K562 (cell line): ENCODE measurements at regions not wholly inside any gene's neighbourhood (a gene's known extent, or its start where the extent isn't known, plus 50 kb on each side); places are given as distances from the start of the nearest gene placed in this dataset.

Experiments used
- CTCF ChIP-seq, 3 experiments: IDR thresholded peaks in 2 of 3; conservative IDR thresholded peaks in 1 of 3; 2 replicates each; pipeline ENCODE4 v1.5.1; 2011 to 2012; ENCODE audit warnings: low read length in 3 of 3, mild to moderate bottlenecking in 3 of 3, control low read depth in 2 of 3, improper control_type of control experiment in 1 of 3, inconsistent platforms in 1 of 3, low read depth in 1 of 3, mixed read lengths in 1 of 3, moderate library complexity in 1 of 3; ENCODE audit not compliant: insufficient read depth in 2 of 3
- FOXM1 ChIP-seq, 2 experiments: fragments of 450-650 bp in 1 of 2; sonication (generic) in 1 of 2; formaldehyde crosslinking in 1 of 2; IDR thresholded peaks; 2 replicates each; pipeline versions ENCODE4 v1.6.1 to v1.9.0; 2017 to 2022; ENCODE audit warnings: low read depth in 2 of 2, mild to moderate bottlenecking in 2 of 2, missing genetic modification reagents in 1 of 2, moderate library complexity in 1 of 2
- MAX ChIP-seq: sonication (generic); formaldehyde crosslinking; IDR thresholded peaks from 2 replicates; pipeline ENCODE4 v1.9.0; 2022; ENCODE audit warnings: mild to moderate bottlenecking, missing genetic modification reagents
- PHB2 ChIP-seq: fragments of 450-650 bp; IDR thresholded peaks from 2 replicates; pipeline ENCODE4 v1.6.1; 2017; ENCODE audit warnings: low read depth
- RB1 ChIP-seq: fragments of 450-650 bp; IDR thresholded peaks from 2 replicates; pipeline ENCODE4 v1.6.1; 2017; ENCODE audit warnings: low read depth, mild to moderate bottlenecking
- TCF7L2 ChIP-seq: fragments of 150-350 bp; IDR thresholded peaks from 2 replicates; pipeline ENCODE4 v1.6.1; 2016; ENCODE audit warnings: low read depth, mild to moderate bottlenecking, low read length, moderate library complexity
- ZBTB11 ChIP-seq, 3 experiments: fragments of 200-800 bp in 1 of 3; fragments of 250-450 bp in 1 of 3; fragments of 450-650 bp in 1 of 3; sonication (Bioruptor Pico) in 1 of 3; sonication (Bioruptor generic) in 1 of 3; formaldehyde crosslinking in 1 of 3; IDR thresholded peaks; 2 replicates each; pipeline versions ENCODE4 v1.6.1 to v1.8.0; 2016 to 2022; ENCODE audit warnings: mild to moderate bottlenecking in 2 of 3, missing genetic modification characterization in 2 of 3, missing compliant biosample characterization in 1 of 3, moderate library complexity in 1 of 3

DNA sequence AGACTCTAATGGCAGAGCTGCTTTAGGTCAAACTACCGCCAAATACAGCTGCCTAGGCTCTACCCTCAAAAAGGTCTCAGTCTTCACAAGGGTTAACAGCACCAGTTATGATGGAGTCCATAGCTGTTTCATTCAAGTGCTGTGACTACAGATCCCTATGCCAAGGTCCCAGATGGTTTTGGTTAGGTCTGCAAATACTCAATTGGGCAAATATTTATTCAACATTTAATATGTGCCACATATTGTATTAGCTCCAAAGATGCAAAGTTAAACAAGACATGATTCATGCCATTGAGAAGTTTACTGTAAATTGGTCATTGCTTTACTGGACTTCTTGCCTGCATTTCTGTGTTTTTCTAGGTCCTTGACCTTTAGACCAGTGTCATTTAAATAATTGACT lies 55.8 kb upstream of the TFAP2D start:
- TF ChIP-seq PHB2 (no peak), FOXM1 (IDR thresholded peaks at IDR 0.05; ENCODE audit: low read depth) (no peak), FOXM1 (CRISPR knock-in tag; IDR thresholded peaks at IDR 0.05; ENCODE audit: low read depth) (no peak), MAX (CRISPR knock-in tag) (no peak), ZBTB11 (CRISPR knock-in tag; IDR thresholded peaks at IDR 0.05) (no peak), TCF7L2 (no peak), CTCF (IDR thresholded peaks at IDR 0.05 in 2 of 3, conservative IDR thresholded peaks at IDR 0.05 in 1 of 3; ENCODE audit: insufficient read depth in 2 of 3, low read depth in 1 of 3, low read length in 3 of 3) (no peak), RB1 (no peak)
